Mucosa of descending colon (tissue), 3 donors: ENCODE measurements at regions not wholly inside any gene's neighbourhood (a gene's known extent, or its start where the extent isn't known, plus 50 kb on each side); places are given as distances from the start of the nearest gene placed in this dataset.

Source experiments
- ATAC-seq: fragments of 200-7000 bp; cut with Tn5 transposase; one replicate; pipeline ENCODE4 v1.9.1; 2020; ENCODE audit warnings: mild to moderate bottlenecking, moderate library complexity
- DNase-seq, 3 donors: peaks; one replicate each; pipeline ENCODE4 v3.0.0-alpha.2; 2020
- H3K36me3 ChIP-seq: fragments of 200-600 bp; one replicate; pipeline ENCODE4 v1.8.0; 2021; ENCODE audit warnings: low read depth, mild to moderate bottlenecking
- H3K4me1 ChIP-seq: fragments of 200-600 bp; one replicate; pipeline ENCODE4 v1.8.0; 2021; ENCODE audit warnings: low read depth, mild to moderate bottlenecking
- H3K4me3 ChIP-seq: fragments of 200-600 bp; one replicate; pipeline ENCODE4 v1.8.0; 2021; ENCODE audit warnings: mild to moderate bottlenecking
- H3K9me3 ChIP-seq: fragments of 200-600 bp; one replicate; pipeline ENCODE4 v1.8.0; 2021; ENCODE audit warnings: mild to moderate bottlenecking
- CTCF ChIP-seq: fragments of 200-600 bp; IDR thresholded peaks from one replicate; pipeline ENCODE4 v1.8.0; 2022; ENCODE audit warnings: antibody characterized with exemption, mild to moderate bottlenecking
- intact Hi-C, 2 donors: fragments of 100-400 bp; cut with DNase I in 1 of 2; cut with micrococcal nuclease in 1 of 2; formaldehyde crosslinking; loops; one replicate each; pipeline versions ENCODE4 v1.11.0 to v1.11.1; 2022; cut with DNase I, micrococcal nuclease
- donor health status: DM: no; HTN: no; CAD: no; lungs with moderate emphysema.
- donor health status: DM: no; HTN: no; CAD: no.
- donor health status: DM: no; HTN: yes; CAD: no.

- no peaks in the 10 kb centered on the region for H3K9me3 ChIP-seq
- DNase-seq (no peak), ATAC-seq (no peak)
- no peaks in the 10 kb centered on the region for H3K36me3 ChIP-seq
- TF ChIP-seq CTCF: no peak
- intact Hi-C loops: no loop called here
- no peak overlapping the region for H3K4me3 ChIP-seq
- no peaks in the 10 kb centered on the region for H3K4me1 ChIP-seq
These were observed 299.3 kb downstream of the BCAT1 start for GRCh38 chr12:24649634-24650033.

- no peak for DNase-seq
- no peak for ATAC-seq
- Histone ChIP-seq H3K9me3 (no peaks in the 10 kb centered on the region), H3K4me1 (no peaks in the 10 kb centered on the region), H3K4me3 (no peak overlapping the region), H3K36me3 (no peaks in the 10 kb centered on the region)
- no peak for TF ChIP-seq CTCF
- intact Hi-C loops: no loop called here
These were observed 299.7 kb downstream of the BCAT1 start for GRCh38 chr12:24649209-24649608.

- intact Hi-C loops: no loop called here
- no peaks in the 10 kb centered on the region for H3K4me1 ChIP-seq
- no peaks in the 10 kb centered on the region for H3K9me3 ChIP-seq
- ATAC-seq: no peak
- no peaks in the 10 kb centered on the region for H3K36me3 ChIP-seq
- no peak overlapping the region for H3K4me3 ChIP-seq
- DNase-seq: no peak
- no peak for TF ChIP-seq CTCF
These were observed 303.6 kb downstream of the BCAT1 start for GRCh38 chr12:24645254-24645653.

GRCh38 chr12:24643120-24644119 is 305.5 kb downstream of the BCAT1 start:
- Histone ChIP-seq H3K9me3 (no peaks in the 10 kb centered on the region), H3K4me3 (no peak overlapping the region), H3K36me3 (no peaks in the 10 kb centered on the region), H3K4me1 (no peaks in the 10 kb centered on the region)
- DNase-seq: no peak
- intact Hi-C loops: no loop called here
- TF ChIP-seq CTCF: no peak
- no peak for ATAC-seq

- no peak for TF ChIP-seq CTCF
- intact Hi-C loops: no loop called here
- ATAC-seq (no peak), DNase-seq (no peak)
- Histone ChIP-seq H3K36me3 (no peaks in the 10 kb centered on the region), H3K9me3 (no peaks in the 10 kb centered on the region), H3K4me1 (no peaks in the 10 kb centered on the region), H3K4me3 (no peak overlapping the region)
These were observed 309.3 kb downstream of the BCAT1 start for GRCh38 chr12:24639641-24640040.
